ENCODE measurements at regions not wholly inside any gene's neighbourhood (a gene's known extent, or its start where the extent isn't known, plus 50 kb on each side); places are given as distances from the start of the nearest gene placed in this dataset.
A peak's percentile ranks its signal among the peaks of the same experiment; 100 is the strongest.

DNA sequence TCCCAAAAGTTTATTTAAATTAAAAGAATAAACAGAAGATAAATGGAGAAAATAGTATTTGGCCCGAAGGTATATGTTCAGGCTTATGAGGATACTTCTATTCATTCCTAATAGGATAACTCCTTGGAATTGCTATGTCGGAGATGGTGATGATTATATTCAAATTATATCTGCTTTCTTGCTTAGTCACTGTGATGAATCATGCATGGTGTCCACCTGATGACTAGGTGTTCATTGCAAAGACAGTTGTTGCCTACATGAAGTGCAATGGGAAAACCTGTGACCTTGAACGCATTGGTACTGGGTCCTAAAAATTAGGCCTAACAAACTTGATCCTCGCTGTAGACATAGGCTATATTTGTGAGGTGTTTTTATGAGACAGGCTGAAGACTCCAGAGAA is 617.3 kb upstream of the ZEB2 start:
- DNase-seq = no peak
- Histone ChIP-seq H3K27ac (no peak overlapping the region), H3K4me3 (ENCODE audit: low read depth, low read length) (no peak overlapping the region), H3K9me3 (ENCODE audit: severe bottlenecking) (no peaks in the 10 kb centered on the region), H3K36me3 (no peaks in the 10 kb centered on the region), H3K27me3 (ENCODE audit: insufficient read depth, low read depth, severe bottlenecking) (no peaks in the 10 kb centered on the region)
- TF ChIP-seq, protein P1, sequence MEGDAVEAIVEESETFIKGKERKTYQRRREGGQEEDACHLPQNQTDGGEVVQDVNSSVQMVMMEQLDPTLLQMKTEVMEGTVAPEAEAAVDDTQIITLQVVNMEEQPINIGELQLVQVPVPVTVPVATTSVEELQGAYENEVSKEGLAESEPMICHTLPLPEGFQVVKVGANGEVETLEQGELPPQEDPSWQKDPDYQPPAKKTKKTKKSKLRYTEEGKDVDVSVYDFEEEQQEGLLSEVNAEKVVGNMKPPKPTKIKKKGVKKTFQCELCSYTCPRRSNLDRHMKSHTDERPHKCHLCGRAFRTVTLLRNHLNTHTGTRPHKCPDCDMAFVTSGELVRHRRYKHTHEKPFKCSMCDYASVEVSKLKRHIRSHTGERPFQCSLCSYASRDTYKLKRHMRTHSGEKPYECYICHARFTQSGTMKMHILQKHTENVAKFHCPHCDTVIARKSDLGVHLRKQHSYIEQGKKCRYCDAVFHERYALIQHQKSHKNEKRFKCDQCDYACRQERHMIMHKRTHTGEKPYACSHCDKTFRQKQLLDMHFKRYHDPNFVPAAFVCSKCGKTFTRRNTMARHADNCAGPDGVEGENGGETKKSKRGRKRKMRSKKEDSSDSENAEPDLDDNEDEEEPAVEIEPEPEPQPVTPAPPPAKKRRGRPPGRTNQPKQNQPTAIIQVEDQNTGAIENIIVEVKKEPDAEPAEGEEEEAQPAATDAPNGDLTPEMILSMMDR (IDR thresholded peaks at IDR 0.05; ENCODE audit: low read depth, low read length) = no peak

DNA sequence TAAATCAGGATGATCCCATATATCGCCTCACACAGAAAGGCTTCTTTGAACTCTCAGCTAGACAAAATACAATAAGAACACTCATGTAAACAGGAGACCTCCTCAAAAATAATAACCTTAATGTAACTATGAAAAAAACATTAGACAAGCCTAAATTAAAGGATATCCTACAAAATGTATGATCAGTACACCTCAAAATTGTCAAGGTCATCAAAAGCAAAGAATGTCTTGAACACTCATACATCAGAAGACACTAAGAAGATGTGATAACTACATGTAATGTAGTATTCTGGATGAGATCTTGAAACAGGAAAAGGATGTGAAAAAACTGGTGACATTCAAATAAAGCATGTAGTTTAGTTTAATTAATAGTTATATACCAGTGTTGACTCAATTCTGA is 616.8 kb upstream of the ZEB2 start:
- H3K9me3 ChIP-seq (ENCODE audit: severe bottlenecking) = no peaks in the 10 kb centered on the region
- TF ChIP-seq, protein P1 (IDR thresholded peaks at IDR 0.05; ENCODE audit: low read depth, low read length) = no peak
- H3K27me3 ChIP-seq (ENCODE audit: insufficient read depth, low read depth, severe bottlenecking) = no peaks in the 10 kb centered on the region
- no peak for DNase-seq
- H3K27ac ChIP-seq = no peak overlapping the region
- H3K36me3 ChIP-seq = no peaks in the 10 kb centered on the region
- no peak overlapping the region for H3K4me3 ChIP-seq (ENCODE audit: low read depth, low read length)

DNA sequence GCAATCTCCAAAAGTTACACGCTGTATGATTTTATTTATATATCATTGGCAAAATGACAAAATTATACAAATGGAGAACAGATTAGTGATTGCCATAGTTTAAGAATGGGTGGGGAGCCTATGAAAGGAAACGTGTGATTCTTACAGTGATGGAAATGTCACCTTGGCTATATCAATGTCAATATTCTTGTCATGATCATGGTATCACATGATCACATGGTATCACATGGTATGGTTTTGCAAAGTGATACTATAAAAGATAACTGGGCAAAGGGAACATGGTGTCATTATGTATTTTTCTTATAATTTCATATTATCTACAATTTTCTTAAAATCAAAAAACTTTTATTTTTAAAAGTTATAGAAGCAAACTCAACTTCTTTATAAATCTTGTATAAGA is 606.2 kb upstream of the ZEB2 start:
- no peak overlapping the region for H3K4me3 ChIP-seq (ENCODE audit: low read depth, low read length)
- TF ChIP-seq, protein P1 (IDR thresholded peaks at IDR 0.05; ENCODE audit: low read depth, low read length) = no peak
- no peaks in the 10 kb centered on the region for H3K9me3 ChIP-seq (ENCODE audit: severe bottlenecking)
- no peak for DNase-seq
- H3K27ac ChIP-seq = no peak overlapping the region
- H3K36me3 ChIP-seq = no peaks in the 10 kb centered on the region
- no peaks in the 10 kb centered on the region for H3K27me3 ChIP-seq (ENCODE audit: insufficient read depth, low read depth, severe bottlenecking)

DNA sequence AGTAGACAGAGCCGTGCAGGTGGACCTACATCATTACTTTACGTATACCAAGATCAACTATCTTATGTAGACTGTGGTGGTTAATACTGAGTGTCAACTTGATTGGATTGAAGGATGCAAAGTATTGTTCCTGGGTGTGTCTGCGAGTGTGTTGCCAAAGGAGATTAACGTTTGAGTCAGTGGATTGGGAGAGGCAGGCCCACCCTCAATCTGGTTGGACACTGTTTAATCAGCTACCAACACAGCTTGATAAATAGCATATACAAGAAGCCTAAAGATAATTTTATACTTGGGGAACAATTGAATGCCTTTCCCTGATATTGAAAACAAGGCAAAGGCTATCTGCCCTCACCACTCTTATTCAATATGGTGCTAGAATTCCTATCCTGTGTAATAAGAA is 604.2 kb upstream of the ZEB2 start:
- no peak for DNase-seq
- no peaks in the 10 kb centered on the region for H3K27me3 ChIP-seq (ENCODE audit: insufficient read depth, low read depth, severe bottlenecking)
- no peak overlapping the region for H3K27ac ChIP-seq
- no peak overlapping the region for H3K4me3 ChIP-seq (ENCODE audit: low read depth, low read length)
- H3K9me3 ChIP-seq (ENCODE audit: severe bottlenecking) = no peaks in the 10 kb centered on the region
- no peaks in the 10 kb centered on the region for H3K36me3 ChIP-seq
- TF ChIP-seq, protein P1 (IDR thresholded peaks at IDR 0.05; ENCODE audit: low read depth, low read length) = no peak

DNA sequence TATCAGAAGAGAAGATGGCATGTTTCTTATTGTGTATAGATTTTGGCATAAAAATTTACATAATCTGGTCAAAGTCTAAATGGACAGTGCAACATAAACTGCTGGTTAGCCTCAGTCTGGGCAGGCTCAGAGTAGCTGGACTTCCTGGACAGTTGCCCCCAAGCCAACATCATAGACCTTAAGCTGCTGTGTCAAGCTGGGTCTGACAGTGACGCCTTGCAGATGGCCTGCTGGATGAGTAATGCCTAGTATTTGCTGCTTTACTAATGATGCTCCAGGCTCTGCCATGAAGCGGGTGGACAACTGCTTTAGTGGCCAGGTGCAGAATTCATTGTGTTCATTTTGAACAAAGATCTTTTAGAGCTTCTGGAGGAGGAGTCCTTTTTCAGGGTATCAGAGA is 603.7 kb upstream of the ZEB2 start:
- Histone ChIP-seq H3K27me3 (ENCODE audit: insufficient read depth, low read depth, severe bottlenecking) (no peaks in the 10 kb centered on the region), H3K9me3 (ENCODE audit: severe bottlenecking) (no peaks in the 10 kb centered on the region), H3K4me3 (ENCODE audit: low read depth, low read length) (no peak overlapping the region), H3K27ac (no peak overlapping the region), H3K36me3 (no peaks in the 10 kb centered on the region)
- DNase-seq = peak; percentile 7
- TF ChIP-seq, protein P1 (IDR thresholded peaks at IDR 0.05; ENCODE audit: low read depth, low read length) = no peak

DNA sequence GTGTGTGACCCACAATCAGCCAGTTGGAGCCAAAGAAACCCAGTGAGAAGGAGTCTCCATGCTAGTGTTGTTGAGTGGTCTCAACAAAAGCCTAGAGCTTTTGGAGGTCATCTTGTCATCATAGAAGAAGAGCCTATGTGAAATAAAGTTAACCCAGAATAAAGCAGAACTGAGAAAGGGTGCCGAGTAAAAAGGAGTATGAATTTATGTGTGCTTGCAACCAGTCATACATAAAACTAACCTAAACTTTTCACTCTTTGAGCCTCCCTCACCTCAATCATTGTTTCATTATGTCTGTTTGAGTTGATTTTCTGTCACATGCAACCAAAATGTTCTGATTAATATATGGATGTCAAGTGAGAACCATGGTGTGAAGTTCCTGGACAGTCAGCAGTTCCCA is 599.3 kb upstream of the ZEB2 start:
- no peak for DNase-seq
- TF ChIP-seq, protein P1 (IDR thresholded peaks at IDR 0.05; ENCODE audit: low read depth, low read length) = no peak
- Histone ChIP-seq H3K36me3 (no peaks in the 10 kb centered on the region), H3K27me3 (ENCODE audit: insufficient read depth, low read depth, severe bottlenecking) (no peaks in the 10 kb centered on the region), H3K4me3 (ENCODE audit: low read depth, low read length) (no peak overlapping the region), H3K27ac (no peak overlapping the region), H3K9me3 (ENCODE audit: severe bottlenecking) (no peaks in the 10 kb centered on the region)

Measured in WERI-Rb-1 (cell line).